H1 (cell line): ENCODE measurements at regions not wholly inside any gene's neighbourhood (a gene's known extent, or its start where the extent isn't known, plus 50 kb on each side); places are given as distances from the start of the nearest gene placed in this dataset.

Experiments used
- CTCF ChIA-PET: fragments of 300-600 bp; sonication (Branson Sonifier 250); formaldehyde crosslinking; loops from one replicate; lab custom pipeline; 2021; ENCODE audit not compliant: partially characterized antibody; lab: Charles Lee
- POLR2A ChIA-PET: fragments of 300-600 bp; sonication (Branson Sonifier 250); formaldehyde crosslinking; loops from one replicate; lab custom pipeline; 2021; ENCODE audit warnings: inconsistent platforms; ENCODE audit not compliant: partially characterized antibody; lab: Charles Lee
- DNase-seq, 2 experiments: peaks; one replicate each; pipeline versions ENCODE4 v3.0.0 to v3.0.0-alpha.2; 2010 to 2022; ENCODE audit warnings: low spot score in 2 of 2, low read depth in 1 of 2, mixed read lengths in 1 of 2
- FAIRE-seq: peaks from 2 replicates; lab custom pipeline; 2011; peaks lifted over from hg19 to GRCh38; lab: Jason Lieb, UNC
- H2AFZ ChIP-seq: 2 replicates; pipeline ENCODE4 v1.8.1; 2012; ENCODE audit warnings: low read length, inconsistent platforms
- H2AK5ac ChIP-seq: 2 replicates; pipeline ENCODE4 v1.6.1; 2013; ENCODE audit warnings: low read depth, low read length
- H2BK120ac ChIP-seq: replicated peaks from 2 replicates; pipeline ENCODE3; 2013; ENCODE audit warnings: low read depth, low read length, inconsistent platforms
- H2BK12ac ChIP-seq: 2 replicates; pipeline ENCODE4 v1.6.1; 2013; ENCODE audit warnings: low read depth, low read length
- H2BK15ac ChIP-seq: 2 replicates; pipeline ENCODE4 v1.6.1; 2013; ENCODE audit warnings: low read length
- H2BK20ac ChIP-seq: 2 replicates; pipeline ENCODE4 v1.6.1; 2013; ENCODE audit warnings: low read length
- H2BK5ac ChIP-seq: 2 replicates; pipeline ENCODE4 v1.6.1; 2013; ENCODE audit warnings: low read depth, low read length
- H3K14ac ChIP-seq: 2 replicates; pipeline ENCODE4 v1.6.1; 2013; ENCODE audit warnings: inconsistent platforms; ENCODE audit not compliant: insufficient read length
- H3K18ac ChIP-seq: 2 replicates; pipeline ENCODE4 v1.6.1; 2013; ENCODE audit warnings: low read length; ENCODE audit errors: extremely low read depth
- H3K23ac ChIP-seq: 2 replicates; pipeline ENCODE4 v1.6.1; 2013; ENCODE audit warnings: inconsistent platforms; ENCODE audit not compliant: insufficient read length
- H3K23me2 ChIP-seq: 2 replicates; pipeline ENCODE4 v1.6.1; 2013; ENCODE audit warnings: low read depth, low read length
- H3K27ac ChIP-seq: 2 replicates; pipeline ENCODE4 v1.6.1; 2011; ENCODE audit warnings: low read depth, low read length, inconsistent platforms
- H3K27me3 ChIP-seq, 4 experiments: replicated peaks in 1 of 4; 1 replicate in 1 of 4; 2 replicates in 3 of 4; pipeline versions ENCODE4 v1.6.1 to v1.8.1; 2011 to 2013; ENCODE audit warnings: low read length in 3 of 4, mild to moderate bottlenecking in 3 of 4, inconsistent platforms in 2 of 4, mixed read lengths in 2 of 4, moderate library complexity in 1 of 4; ENCODE audit not compliant: control insufficient read depth in 3 of 4, insufficient read depth in 3 of 4; ENCODE audit errors: extremely low read depth in 1 of 4
- H3K36me3 ChIP-seq, 4 experiments: 2 replicates each; pipeline versions ENCODE4 v1.6.1 to v1.8.1; 2011 to 2013; ENCODE audit warnings: mild to moderate bottlenecking in 4 of 4, low read length in 3 of 4, moderate library complexity in 2 of 4, control low read depth in 1 of 4, inconsistent platforms in 1 of 4; ENCODE audit not compliant: insufficient read depth in 4 of 4, control insufficient read depth in 2 of 4
- H3K4ac ChIP-seq: replicated peaks from 2 replicates; pipeline ENCODE3; 2013; ENCODE audit warnings: low read length, low read depth, mixed read lengths, inconsistent platforms; ENCODE audit not compliant: insufficient read length
- H3K4me1 ChIP-seq, 4 experiments: replicated peaks in 1 of 4; 1 replicate in 1 of 4; 2 replicates in 3 of 4; pipeline versions ENCODE4 v1.6.1 to v1.8.1; 2011 to 2013; ENCODE audit warnings: low read length in 3 of 4, inconsistent platforms in 2 of 4, mixed read lengths in 1 of 4; ENCODE audit not compliant: insufficient read depth in 4 of 4, control insufficient read depth in 3 of 4
- H3K4me2 ChIP-seq, 2 experiments: 2 replicates each; pipeline versions ENCODE4 v1.6.1 to v1.8.1; 2011 to 2013; ENCODE audit warnings: low read depth in 2 of 2, low read length in 2 of 2, control low read depth in 1 of 2, inconsistent platforms in 1 of 2, mild to moderate bottlenecking in 1 of 2; ENCODE audit not compliant: insufficient read depth in 1 of 2
- H3K4me3 ChIP-seq, 4 experiments: fragments of 200-600, 300-600 bp in 1 of 4; sonication (generic), shearing (Covaris generic), sonication (Bioruptor Twin) in 1 of 4; 2 replicates each; pipeline versions ENCODE4 v1.5.1 to v1.8.1; 2011 to 2016; ENCODE audit warnings: low read length in 4 of 4, low read depth in 3 of 4, control low read depth in 2 of 4, inconsistent platforms in 2 of 4, mild to moderate bottlenecking in 2 of 4, mixed read lengths in 1 of 4, moderate library complexity in 1 of 4; ENCODE audit not compliant: insufficient read depth in 2 of 4; ENCODE audit errors: extremely low read depth in 1 of 4
- H3K56ac ChIP-seq: replicated peaks from 2 replicates; pipeline ENCODE3; 2013; ENCODE audit warnings: low read depth, mild to moderate bottlenecking, mixed read lengths, low read length, inconsistent platforms; ENCODE audit not compliant: insufficient read length
- H3K79me1 ChIP-seq: 2 replicates; pipeline ENCODE4 v1.6.1; 2013; ENCODE audit warnings: low read depth, low read length, control low read depth
- H3K79me2 ChIP-seq, 2 experiments: 2 replicates each; pipeline versions ENCODE4 v1.6.1 to v1.8.1; 2012 to 2013; ENCODE audit warnings: low read length in 2 of 2, mild to moderate bottlenecking in 2 of 2, inconsistent platforms in 1 of 2; ENCODE audit not compliant: insufficient read depth in 2 of 2, control insufficient read depth in 1 of 2
- H3K9ac ChIP-seq, 4 experiments: replicated peaks in 1 of 4; 1 replicate in 1 of 4; 2 replicates in 3 of 4; pipeline versions ENCODE4 v1.6.1 to v1.8.1; 2011 to 2013; ENCODE audit warnings: low read depth in 3 of 4, low read length in 3 of 4, control low read depth in 2 of 4, mild to moderate bottlenecking in 2 of 4, moderate library complexity in 2 of 4, inconsistent platforms in 1 of 4; ENCODE audit errors: extremely low read depth in 1 of 4
- H3K9me3 ChIP-seq, 2 experiments: 2 replicates each; pipeline versions ENCODE4 v1.6.1 to v1.8.1; 2012 to 2013; ENCODE audit warnings: mild to moderate bottlenecking in 2 of 2, moderate library complexity in 2 of 2, control low read depth in 1 of 2, inconsistent platforms in 1 of 2, low read depth in 1 of 2, low read length in 1 of 2, mixed read lengths in 1 of 2; ENCODE audit not compliant: insufficient read depth in 2 of 2
- H4K20me1 ChIP-seq, 2 experiments: replicated peaks in 1 of 2; 2 replicates each; pipeline versions ENCODE3 to v1.8.1; 2011 to 2013; ENCODE audit warnings: inconsistent platforms in 2 of 2, low read length in 2 of 2, mild to moderate bottlenecking in 1 of 2; ENCODE audit not compliant: insufficient read depth in 2 of 2, control insufficient read depth in 1 of 2
- H4K5ac ChIP-seq: 2 replicates; pipeline ENCODE4 v1.6.1; 2013; ENCODE audit warnings: low read length, low read depth, mixed read lengths, inconsistent platforms; ENCODE audit not compliant: insufficient read length
- H4K8ac ChIP-seq: 2 replicates; pipeline ENCODE4 v1.8.0; 2013; ENCODE audit warnings: mild to moderate bottlenecking, moderate library complexity, low read length, inconsistent platforms; ENCODE audit not compliant: insufficient read depth; ENCODE audit errors: extremely low read depth
- H4K91ac ChIP-seq: replicated peaks from 2 replicates; pipeline ENCODE3; 2013; ENCODE audit warnings: low read length, mixed read lengths, inconsistent platforms; ENCODE audit not compliant: insufficient read length
- WGBS, 2 experiments: shearing (Covaris generic) in 1 of 2; methylation state at CpG; one replicate each; pipeline versions ENCODE4 v1.1.6 to v1.1.7; 2013 to 2015; ENCODE audit warnings: low lambda C conversion rate in 2 of 2, mixed read lengths in 2 of 2, inconsistent platforms in 1 of 2, low coverage in 1 of 2, missing lambda C conversion rate in 1 of 2; ENCODE audit not compliant: insufficient replicate concordance in 2 of 2, insufficient coverage in 1 of 2, insufficient read length in 1 of 2; ENCODE audit errors: extremely low coverage in 1 of 2, missing lambda C conversion rate in 1 of 2; 5-methylcytosine and 5-hydroxymethylcytosine counted together

GRCh38 chr4:3671571-3672464 lies 94.4 kb upstream of the ADRA2C start:
- H4K20me1 ChIP-seq: peaks cover 0 to 1% of the 10 kb centered on the region in 2 experiments
- DNase-seq (no peak), FAIRE-seq (no peak)
- 93% methylated on average over 12 of the region's 12 CpGs; no CpG with 5 or more reads in 1 of the 2 experiments for WGBS, 2 experiments
- ChIA-PET CTCF (interaction anchor here (1.0 kb wide), 1 partner anchor 38 kb away, joined by 4 read pairs; no protein-coding TSS in a partner anchor), POLR2A (no interaction called here)
- no peak overlapping the region for H3K4me3 ChIP-seq
- peaks cover 0 to 6% (median 0%) of the 10 kb centered on the region in 4 experiments; a peak in 2 of 7 replicates for H3K4me1 ChIP-seq
- no peak overlapping the region for H2BK20ac ChIP-seq
- H4K5ac ChIP-seq: no peak overlapping the region
- H2AFZ ChIP-seq: no peak overlapping the region
- H2AK5ac ChIP-seq: no peak overlapping the region
- no peak overlapping the region for H3K4ac ChIP-seq
- H3K23me2 ChIP-seq: peaks cover 2% of the 10 kb centered on the region; the same call in 1 of the 2 replicates
- no peak overlapping the region for H2BK15ac ChIP-seq
- no peak overlapping the region for H4K8ac ChIP-seq
- H3K18ac ChIP-seq: no peak overlapping the region
- H3K79me2 ChIP-seq: no peaks in the 10 kb centered on the region
- no peaks in the 10 kb centered on the region; a peak in 2 of 7 replicates for H3K27me3 ChIP-seq
- no peak overlapping the region for H2BK12ac ChIP-seq
- no peaks in the 10 kb centered on the region for H3K36me3 ChIP-seq
- H3K79me1 ChIP-seq: no peaks in the 10 kb centered on the region
- H3K14ac ChIP-seq: no peak overlapping the region
- no peak overlapping the region for H3K23ac ChIP-seq
- no peak overlapping the region for H4K91ac ChIP-seq
- no peak overlapping the region for H3K9ac ChIP-seq
- H2BK120ac ChIP-seq: no peak overlapping the region
- no peak overlapping the region for H3K56ac ChIP-seq
- H3K4me2 ChIP-seq: no peak overlapping the region
- H2BK5ac ChIP-seq: no peak overlapping the region
- H3K9me3 ChIP-seq: peaks cover 4 to 6% of the 10 kb centered on the region in 2 experiments; a peak in 2 of 4 replicates
- no peak overlapping the region for H3K27ac ChIP-seq
